ENCODE measurements at regions not wholly inside any gene's neighbourhood (a gene's known extent, or its start where the extent isn't known, plus 50 kb on each side); places are given as distances from the start of the nearest gene placed in this dataset.

DNA sequence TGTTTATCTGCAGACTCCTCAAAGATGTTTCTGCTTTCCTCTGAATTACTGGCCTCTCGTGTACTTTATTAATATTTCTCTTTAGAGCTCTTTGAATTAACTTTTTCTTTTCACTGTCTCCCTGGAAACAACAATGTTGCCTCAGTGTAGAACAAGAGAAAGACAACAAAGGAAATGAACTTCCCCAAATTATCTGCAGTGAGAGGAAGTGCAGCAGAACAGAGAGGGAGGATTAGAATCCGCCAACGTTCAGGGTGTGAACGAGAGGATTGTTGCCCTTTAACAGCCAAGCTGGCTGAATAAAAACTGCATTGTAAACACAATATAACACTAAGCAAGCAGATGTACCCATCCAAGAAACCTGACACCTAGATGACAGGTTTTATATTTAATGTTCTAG, 375.9 kb downstream of the GALC start:
- TF ChIP-seq, protein P1, sequence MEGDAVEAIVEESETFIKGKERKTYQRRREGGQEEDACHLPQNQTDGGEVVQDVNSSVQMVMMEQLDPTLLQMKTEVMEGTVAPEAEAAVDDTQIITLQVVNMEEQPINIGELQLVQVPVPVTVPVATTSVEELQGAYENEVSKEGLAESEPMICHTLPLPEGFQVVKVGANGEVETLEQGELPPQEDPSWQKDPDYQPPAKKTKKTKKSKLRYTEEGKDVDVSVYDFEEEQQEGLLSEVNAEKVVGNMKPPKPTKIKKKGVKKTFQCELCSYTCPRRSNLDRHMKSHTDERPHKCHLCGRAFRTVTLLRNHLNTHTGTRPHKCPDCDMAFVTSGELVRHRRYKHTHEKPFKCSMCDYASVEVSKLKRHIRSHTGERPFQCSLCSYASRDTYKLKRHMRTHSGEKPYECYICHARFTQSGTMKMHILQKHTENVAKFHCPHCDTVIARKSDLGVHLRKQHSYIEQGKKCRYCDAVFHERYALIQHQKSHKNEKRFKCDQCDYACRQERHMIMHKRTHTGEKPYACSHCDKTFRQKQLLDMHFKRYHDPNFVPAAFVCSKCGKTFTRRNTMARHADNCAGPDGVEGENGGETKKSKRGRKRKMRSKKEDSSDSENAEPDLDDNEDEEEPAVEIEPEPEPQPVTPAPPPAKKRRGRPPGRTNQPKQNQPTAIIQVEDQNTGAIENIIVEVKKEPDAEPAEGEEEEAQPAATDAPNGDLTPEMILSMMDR (IDR thresholded peaks at IDR 0.05) = no peak
- no peak for TF ChIP-seq POLR2A (IDR thresholded peaks at IDR 0.05)

All from breast epithelium (tissue), 3 donors.